Amygdala (tissue), 56 donors: ENCODE measurements at regions not wholly inside any gene's neighbourhood (a gene's known extent, or its start where the extent isn't known, plus 50 kb on each side); places are given as distances from the start of the nearest gene placed in this dataset.
"Not testable (repeated sequence)": the region's sequence is repeated elsewhere in the genome, so short reads cannot be mapped to it uniquely, and the experiment has no call there.

Experiments
- DNase-seq, 56 donors: peaks; one replicate each; lab custom pipeline; 2025; lab: John Stamatoyannopoulos, UW

DNA sequence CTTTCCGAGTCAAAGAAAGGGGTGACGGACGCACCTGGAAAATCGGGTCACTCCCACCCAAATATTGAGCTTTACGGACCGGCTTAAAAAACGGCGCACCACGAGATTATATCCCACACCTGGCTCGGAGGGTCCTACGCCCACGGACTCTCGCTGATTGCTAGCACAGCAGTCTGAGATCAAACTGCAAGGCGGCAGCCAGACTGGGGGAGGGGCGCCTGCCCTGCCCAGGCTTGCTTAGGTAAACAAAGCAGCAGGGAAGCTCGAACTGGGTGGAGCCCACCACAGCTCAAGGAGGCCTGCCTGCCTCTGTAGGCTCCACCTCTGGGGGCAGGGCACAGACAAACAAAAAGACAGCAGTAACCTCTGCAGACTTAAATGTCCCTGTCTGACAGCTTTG, 1416.9 kb downstream of the SLITRK5 start:
- not testable (repeated sequence) for DNase-seq

DNA sequence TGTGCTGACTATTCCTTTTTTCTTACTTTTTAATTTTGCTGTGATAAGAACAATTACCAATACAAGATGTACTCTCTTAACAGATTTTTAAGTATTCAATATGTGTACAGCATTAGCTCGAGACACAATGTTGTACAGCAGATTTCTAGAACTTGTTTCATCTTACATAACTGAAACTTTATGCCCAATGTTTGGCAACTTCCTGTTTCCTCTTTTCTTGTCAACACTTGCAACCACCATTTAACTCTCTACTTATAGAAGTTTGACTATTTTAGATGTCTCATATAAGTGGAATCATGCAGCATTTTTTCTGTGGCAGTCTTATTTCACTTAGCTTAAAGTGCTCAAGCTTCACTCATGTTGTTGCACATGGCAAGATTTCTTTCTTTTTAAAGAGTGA, 1426.8 kb downstream of the SLITRK5 start:
- no peak for DNase-seq

DNA sequence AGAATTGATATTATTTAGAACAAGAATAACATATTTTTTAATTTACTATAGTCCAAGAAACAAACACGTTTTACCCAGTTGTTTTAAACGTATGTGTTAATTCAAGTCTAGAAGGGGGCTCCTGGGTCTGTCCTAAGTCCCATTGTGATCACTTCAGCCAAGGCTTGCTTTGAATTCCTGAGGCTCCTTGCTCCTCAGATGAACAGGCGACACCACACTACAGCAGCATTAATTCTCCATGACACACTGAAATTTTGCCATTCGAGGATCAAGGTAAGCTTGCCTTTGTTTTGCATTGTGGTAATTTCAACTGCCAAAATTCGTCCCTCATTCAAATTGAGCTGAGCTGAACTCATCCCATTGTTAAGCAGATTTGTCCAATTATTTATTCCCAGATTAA, 1442.6 kb downstream of the SLITRK5 start:
- DNase-seq = no peak

DNA sequence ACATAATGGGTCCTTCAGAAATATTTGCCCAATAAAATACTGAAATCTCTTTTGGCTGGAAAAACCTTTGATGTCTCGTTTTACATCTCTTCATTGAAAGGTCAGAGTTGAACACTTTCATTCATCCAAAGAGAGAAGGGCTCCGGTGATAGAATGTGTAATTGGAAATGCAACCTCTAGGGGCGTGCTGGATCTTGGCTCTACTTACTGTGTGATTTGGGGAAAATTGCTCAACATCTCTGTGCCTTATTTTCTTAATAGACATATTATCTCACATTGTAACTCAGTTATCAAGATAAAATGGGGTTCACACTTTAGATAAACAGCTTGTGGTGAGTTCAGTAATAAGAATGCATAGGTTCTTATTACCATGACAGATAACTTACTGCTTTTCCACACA, 1444.1 kb downstream of the SLITRK5 start:
- DNase-seq = no peak

DNA sequence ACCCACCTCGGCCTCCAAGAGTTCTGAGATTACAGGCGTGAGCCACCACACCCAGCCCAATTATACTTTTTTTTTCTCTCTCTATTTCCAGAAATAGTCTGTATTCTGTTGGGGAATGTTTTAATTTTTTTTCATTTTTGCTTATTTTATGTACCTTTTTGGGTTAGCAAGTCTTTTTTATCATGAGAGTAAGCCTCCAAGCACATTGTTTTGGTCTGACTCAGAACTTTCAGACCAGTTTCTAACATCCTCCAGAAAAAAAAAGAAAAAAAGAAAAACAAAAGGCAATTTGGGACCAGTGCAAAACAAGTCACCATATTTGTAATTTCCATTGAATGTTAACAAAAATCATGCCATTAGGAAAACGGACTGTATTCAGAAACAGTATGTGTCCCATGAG, 1465.5 kb downstream of the SLITRK5 start:
- DNase-seq = no peak

DNA sequence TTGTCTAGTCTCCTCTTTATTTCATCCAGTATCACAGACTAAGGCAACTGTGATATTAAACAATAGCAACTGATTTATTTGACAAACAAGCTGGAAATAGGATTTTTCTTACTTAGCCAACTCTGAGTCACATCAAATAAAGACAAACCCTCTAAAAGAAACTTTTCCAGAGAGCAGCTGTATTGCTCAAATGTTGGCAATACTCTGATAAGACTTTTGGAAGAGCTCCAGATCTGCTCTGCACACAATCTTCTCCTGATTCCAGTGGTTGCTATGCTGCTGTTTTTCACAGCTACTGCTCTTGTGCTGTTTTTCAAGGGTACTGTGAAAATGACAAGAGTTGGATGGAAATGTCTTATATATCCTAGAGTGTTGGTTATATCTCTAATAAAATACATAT, 1479.2 kb downstream of the SLITRK5 start:
- no peak for DNase-seq

DNA sequence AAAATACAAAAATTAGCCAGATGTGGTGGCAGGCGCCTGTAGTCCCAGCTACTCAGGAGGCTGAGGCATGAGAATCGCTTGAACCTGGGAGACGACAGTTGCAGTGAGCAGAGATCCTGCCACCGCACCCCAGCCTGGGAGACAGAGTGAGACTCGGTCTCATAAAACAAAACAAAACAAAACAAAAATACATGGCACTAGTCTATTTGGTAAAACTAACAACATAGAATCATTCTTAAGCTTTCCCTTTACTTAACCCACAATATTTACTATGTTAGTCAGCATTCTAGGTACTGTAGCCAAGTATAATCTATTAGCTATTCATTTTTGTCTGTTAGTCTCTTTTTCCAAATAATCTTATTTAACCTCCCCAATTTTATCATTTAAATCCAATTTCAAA, 1482.8 kb downstream of the SLITRK5 start:
- no peak for DNase-seq

DNA sequence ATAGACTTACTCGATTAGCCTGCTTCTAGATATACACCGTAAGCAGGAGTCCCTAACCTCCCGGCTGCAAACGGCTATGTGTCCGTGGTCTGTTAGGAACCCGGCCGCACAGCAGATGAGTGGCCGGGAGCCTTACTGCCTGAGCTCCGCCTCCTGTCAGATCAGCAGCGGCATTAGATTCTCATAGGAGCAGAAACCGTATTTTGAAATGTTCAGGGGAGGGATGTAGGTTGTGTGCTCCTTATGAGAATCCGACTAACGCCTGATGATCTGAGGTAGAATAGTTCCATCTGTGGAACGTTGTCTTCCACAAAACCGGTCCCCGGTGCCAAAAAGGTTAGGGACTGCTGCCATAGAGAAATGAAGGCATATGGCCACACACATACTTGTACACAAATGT, 1491.9 kb downstream of the SLITRK5 start:
- DNase-seq = peak in 8 of 56 donors; percentile 1 to 19 (median 10)

DNA sequence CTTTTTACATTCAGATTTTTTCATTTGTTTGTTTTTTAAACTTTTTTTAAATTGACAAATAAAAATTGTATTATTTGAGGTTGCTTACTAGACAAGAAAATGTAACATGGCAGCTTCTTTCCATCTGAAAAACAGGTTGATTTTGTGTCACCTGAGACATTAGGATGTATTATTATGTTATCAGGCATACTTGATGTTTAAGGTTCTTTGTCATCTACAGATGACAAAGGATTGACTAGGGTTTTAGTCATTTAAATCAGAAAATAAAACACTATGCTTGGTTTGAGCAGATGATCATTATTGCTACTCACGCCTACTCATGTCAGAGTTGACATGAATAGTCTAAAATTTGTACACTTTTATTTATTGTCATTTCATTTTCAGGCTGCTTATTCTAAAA, 1494.5 kb downstream of the SLITRK5 start:
- no peak for DNase-seq

DNA sequence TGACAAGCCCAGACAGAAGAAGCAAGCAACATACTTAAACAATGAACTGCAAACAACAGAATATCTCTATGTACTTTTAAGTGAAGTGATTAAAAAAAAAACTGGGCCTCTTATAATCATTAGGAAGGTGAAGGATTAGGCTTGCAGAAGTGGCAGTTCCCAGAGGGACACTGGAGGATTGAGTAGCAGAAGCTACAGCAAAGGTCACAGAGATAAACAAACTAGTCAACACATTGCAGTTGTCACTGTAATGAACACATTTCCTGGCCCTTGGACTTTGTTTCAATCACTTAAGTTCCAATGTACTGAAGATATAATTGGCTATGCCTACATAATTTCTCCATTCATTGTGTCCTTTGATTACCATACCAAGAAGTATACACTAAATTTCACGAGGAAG, 1498.8 kb downstream of the SLITRK5 start:
- DNase-seq = no peak

DNA sequence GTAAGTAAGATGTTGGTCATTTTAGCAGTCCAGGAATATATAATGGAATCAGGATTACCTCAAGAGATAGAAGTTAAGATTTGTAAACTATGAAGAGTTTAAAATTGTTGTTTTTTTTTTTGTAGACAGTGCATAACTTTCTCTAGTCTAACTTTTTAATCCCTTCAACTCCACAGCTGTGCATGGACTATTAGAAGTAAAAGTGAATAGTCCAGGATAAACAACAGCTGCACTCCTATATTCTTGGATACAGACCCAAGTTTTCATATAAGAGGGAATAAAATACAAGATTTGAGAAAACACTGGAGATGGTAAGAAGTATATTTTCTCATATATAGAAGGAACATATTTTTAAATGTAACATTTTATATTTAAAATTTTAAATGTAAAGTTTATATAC, 1509.9 kb downstream of the SLITRK5 start:
- no peak for DNase-seq

DNA sequence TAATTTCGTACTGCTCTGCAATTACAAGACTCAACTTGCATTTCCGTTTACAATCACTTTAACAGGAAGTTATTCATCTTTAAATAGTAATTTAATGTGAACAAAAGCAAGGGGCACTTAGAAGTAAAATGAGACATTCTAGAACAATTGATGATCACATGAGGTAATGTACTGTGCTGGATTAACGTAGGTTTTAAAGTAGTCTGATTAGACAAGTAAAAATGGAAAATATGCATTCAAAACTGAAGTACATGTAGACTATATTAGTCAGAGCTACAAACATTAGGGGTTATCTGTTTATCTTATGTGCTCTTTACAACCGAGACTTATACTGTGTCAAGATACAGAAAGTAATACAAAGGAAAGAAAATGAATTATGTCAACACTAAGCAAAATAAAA, 1528.0 kb downstream of the SLITRK5 start:
- DNase-seq = no peak

DNA sequence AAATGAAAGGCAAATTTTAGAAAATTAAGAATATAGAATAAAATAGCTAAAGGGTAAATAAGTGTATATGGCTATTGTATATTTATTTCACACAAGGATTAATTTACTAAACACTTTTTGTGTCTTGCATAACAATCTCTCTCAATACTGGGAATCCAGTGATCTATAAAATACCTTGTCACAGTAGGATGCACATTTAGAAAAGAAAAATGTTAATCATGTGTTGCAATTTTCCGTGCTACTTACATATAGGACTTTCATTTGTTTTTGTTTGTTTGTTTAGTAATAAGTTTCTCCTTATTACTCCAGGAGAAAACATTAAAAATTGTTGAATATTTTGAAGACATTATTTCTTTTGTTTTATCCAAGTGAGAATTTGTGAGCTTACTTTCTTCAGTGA, 1533.3 kb downstream of the SLITRK5 start:
- no peak for DNase-seq

DNA sequence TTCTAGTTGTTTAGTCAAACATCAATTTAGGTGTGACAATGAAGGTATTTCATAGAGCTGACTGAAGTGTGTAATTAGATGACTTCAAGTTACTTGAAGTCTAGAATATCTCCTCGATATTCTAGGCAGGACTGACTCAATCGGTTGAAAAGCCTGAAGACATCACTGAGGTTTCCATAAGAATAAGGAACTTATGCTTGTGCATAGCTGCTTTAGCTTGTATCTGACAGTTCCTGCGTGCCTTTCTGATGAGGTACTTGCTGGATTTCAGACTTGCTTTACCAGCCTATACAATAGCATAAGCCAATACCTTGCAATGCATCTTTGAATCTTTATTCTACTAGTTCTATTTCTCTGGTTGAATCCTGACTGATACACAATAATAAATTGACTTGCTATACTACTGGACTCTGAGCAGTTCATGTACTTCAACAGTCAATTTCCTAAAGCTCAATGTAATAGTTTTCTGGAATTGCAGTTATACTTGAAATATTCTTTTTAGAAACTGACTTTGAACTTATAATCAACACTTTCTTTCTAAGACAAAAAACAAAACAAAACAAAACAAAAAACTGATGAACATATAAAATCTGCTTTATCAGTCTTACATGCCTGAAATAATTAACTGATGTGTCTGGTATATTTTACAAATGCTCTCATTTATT, 1534.8 kb downstream of the SLITRK5 start:
- no peak for DNase-seq

DNA sequence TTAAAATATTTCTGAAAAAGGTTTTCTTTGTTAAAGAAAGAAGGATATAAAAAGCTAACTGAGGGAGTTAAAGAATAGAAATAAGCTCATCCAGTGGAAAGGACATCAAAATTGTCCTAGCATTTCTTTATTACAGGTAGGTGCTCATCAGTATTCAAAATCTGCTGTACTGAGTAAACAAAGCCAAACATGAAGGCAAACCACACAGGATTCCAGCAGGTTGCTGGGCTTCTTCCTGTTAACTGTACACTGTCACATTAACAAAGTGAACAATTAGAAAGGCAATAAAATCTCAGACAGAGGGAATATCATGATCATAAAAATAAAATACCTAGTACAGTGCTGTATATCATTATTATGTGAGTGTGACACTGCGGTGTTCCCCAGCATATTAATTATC, 1541.0 kb downstream of the SLITRK5 start:
- DNase-seq = no peak

DNA sequence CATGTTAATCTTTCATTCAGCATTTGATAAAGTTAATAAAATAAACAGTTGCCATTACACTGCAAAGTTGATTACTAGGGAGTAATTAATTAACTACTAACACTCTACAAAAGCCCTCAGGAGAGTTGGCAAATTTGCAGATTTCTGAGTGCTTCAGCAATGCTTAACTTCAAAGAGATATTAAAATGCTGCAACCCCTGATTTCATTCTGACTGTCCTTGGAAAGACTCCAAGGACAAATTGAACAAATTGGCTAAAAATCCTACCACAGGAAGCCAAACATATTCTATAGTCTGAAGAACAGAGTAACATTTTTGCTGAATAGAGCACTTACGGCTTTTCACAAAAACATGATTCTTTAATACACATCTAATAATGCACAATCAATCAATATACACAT, 1543.0 kb downstream of the SLITRK5 start:
- DNase-seq = no peak

DNA sequence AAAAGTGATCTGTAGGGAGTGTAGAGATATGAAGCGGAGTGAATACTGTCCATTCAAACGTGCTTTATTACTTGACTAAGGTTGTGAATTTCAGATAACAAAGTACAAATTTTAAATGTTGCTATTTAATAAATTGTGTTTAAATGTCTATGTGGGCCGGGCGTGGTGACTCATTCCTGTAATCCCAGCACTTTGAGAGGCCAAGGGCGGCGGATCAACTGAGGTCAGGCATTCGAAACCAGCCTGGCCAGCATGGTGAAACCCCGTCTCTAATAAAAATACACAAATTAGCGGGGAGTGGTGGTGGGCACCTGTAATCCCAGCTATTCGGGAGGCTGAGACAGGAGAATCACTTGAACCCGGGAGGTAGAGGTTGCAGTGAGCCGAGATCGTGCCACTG, 1544.1 kb downstream of the SLITRK5 start:
- DNase-seq = not testable (repeated sequence)

DNA sequence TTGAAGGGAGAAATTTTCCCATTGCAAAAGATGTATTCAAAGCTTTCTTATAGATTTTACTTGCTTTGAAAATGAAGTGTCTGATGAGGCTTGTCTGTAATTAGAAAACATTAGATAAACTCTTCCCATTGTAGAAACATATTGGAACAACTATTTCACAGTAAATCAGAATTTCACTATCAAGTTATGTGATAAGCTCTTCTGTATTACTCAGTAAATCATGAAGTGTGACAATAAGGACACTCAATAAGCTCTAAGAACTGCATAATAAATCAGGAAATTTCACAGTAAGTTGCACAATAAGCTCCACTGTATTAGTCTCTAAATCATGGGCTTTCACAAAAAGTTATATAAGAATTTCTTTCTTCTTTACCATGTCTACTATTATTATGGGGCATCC, 1546.6 kb downstream of the SLITRK5 start:
- DNase-seq = no peak

DNA sequence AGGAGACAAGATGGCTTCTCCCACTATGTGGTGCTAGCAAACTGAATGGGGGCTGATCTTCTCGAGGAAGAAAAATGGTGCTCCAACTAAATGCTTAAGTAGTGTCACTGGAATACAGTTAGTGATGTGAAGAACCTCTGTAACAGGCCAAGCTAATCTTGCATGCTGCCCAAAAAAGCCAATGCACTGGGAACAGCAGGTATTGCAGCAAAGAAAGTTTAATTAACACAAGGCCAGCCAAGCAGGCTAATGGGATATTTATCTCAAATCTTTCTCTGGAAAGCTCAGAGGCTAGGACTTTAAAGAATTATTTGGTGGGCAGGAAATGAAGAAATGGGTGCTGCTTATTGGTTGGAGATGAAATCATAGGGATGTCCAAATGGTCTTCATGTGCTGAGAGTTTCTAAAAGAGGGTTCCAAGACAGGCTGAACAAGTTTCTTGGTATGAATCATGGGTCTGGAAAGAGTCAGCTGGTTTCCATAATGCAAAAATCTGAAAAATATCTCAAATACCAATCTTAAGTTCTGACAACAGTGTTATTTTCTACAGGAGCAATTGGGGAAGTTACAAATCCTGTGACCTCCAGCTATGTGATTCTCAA, 1550.5 kb downstream of the SLITRK5 start:
- no peak for DNase-seq

DNA sequence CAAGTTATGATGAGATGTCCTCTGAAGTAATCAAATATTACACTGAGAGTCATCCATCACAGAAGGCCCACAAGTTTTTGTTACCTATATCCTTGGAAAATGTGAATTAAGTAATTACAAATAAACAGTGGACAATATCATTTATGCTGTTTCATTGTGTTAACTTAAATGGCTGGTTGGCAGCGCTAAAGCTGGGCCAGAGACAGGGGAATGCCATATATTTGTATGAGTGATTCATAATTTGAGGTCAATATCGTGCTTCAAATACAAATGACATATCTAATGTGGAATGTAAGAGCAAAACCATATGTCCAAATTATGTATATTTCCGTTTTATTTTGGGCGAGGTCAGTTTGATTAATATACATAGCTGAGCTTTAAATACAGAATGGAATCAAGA, 1556.2 kb downstream of the SLITRK5 start:
- DNase-seq = no peak

DNA sequence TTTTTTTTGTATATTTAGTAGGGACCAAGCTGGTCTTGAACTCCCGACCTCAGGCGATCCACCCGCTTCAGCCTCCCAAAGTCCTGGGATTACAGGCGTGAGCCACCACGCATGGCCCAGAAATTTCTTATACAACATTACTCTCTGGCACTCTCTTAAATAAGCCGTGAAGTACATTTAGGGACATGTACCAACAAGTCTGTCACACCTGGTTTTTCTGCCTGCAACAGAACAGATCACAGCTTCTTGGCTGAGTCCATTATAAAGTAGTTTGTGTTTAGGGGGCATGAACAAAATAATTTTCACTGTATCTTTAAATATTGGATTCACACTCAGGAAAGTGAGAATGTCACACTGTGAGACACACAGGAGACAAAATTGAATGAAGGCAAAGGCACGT, 1567.3 kb downstream of the SLITRK5 start:
- DNase-seq = no peak

DNA sequence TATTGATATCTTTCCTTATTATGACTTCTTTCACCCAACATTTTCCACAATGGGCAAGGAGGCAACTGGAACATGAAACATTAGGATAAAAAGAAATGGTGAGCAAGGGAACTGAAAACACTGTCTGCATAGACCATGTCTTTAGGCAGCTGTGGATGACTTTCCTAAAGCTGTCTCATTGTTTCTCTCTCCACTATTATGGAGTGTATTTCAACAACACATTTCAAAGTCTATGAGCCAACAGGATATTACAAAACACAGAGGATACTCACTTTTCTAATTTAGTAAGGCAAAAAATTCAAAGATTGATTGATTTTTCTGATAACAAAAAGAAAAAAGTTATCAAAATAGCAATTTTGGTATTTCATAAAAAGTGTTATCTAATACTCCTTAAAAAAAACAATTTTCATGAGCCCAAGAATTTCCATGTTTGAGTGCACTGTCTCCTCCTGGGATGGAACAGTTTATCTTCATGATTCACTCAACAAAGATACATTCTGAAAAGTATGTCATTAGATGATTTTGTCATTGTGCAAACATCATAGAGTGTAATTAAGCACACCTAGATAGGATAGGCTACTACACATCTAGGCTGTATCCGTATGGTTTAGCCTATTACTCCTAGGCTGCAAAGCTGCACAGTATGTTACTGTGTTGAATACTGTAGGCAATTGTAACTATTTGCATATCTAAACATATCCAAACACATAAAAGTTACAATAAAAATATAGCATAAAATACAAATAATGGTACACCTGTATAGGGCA, 1568.4 kb downstream of the SLITRK5 start:
- no peak for DNase-seq
